H1 (cell line): ENCODE measurements at regions not wholly inside any gene's neighbourhood (a gene's known extent, or its start where the extent isn't known, plus 50 kb on each side); places are given as distances from the start of the nearest gene placed in this dataset.

Experiments
- CTCF ChIA-PET: fragments of 300-600 bp; sonication (Branson Sonifier 250); formaldehyde crosslinking; loops from one replicate; lab custom pipeline; 2021; ENCODE audit not compliant: partially characterized antibody; lab: Charles Lee
- POLR2A ChIA-PET: fragments of 300-600 bp; sonication (Branson Sonifier 250); formaldehyde crosslinking; loops from one replicate; lab custom pipeline; 2021; ENCODE audit warnings: inconsistent platforms; ENCODE audit not compliant: partially characterized antibody; lab: Charles Lee
- DNase-seq, 2 experiments: peaks; one replicate each; pipeline versions ENCODE4 v3.0.0 to v3.0.0-alpha.2; 2010 to 2022; ENCODE audit warnings: low spot score in 2 of 2, low read depth in 1 of 2, mixed read lengths in 1 of 2
- FAIRE-seq: peaks from 2 replicates; lab custom pipeline; 2011; peaks lifted over from hg19 to GRCh38; lab: Jason Lieb, UNC
- H2AFZ ChIP-seq: 2 replicates; pipeline ENCODE4 v1.8.1; 2012; ENCODE audit warnings: low read length, inconsistent platforms
- H2AK5ac ChIP-seq: 2 replicates; pipeline ENCODE4 v1.6.1; 2013; ENCODE audit warnings: low read depth, low read length
- H2BK120ac ChIP-seq: replicated peaks from 2 replicates; pipeline ENCODE3; 2013; ENCODE audit warnings: low read depth, low read length, inconsistent platforms
- H2BK12ac ChIP-seq: 2 replicates; pipeline ENCODE4 v1.6.1; 2013; ENCODE audit warnings: low read depth, low read length
- H2BK15ac ChIP-seq: 2 replicates; pipeline ENCODE4 v1.6.1; 2013; ENCODE audit warnings: low read length
- H2BK20ac ChIP-seq: 2 replicates; pipeline ENCODE4 v1.6.1; 2013; ENCODE audit warnings: low read length
- H2BK5ac ChIP-seq: 2 replicates; pipeline ENCODE4 v1.6.1; 2013; ENCODE audit warnings: low read depth, low read length
- H3K14ac ChIP-seq: 2 replicates; pipeline ENCODE4 v1.6.1; 2013; ENCODE audit warnings: inconsistent platforms; ENCODE audit not compliant: insufficient read length
- H3K18ac ChIP-seq: 2 replicates; pipeline ENCODE4 v1.6.1; 2013; ENCODE audit warnings: low read length; ENCODE audit errors: extremely low read depth
- H3K23ac ChIP-seq: 2 replicates; pipeline ENCODE4 v1.6.1; 2013; ENCODE audit warnings: inconsistent platforms; ENCODE audit not compliant: insufficient read length
- H3K23me2 ChIP-seq: 2 replicates; pipeline ENCODE4 v1.6.1; 2013; ENCODE audit warnings: low read depth, low read length
- H3K27ac ChIP-seq: 2 replicates; pipeline ENCODE4 v1.6.1; 2011; ENCODE audit warnings: low read depth, low read length, inconsistent platforms
- H3K27me3 ChIP-seq, 4 experiments: replicated peaks in 1 of 4; 1 replicate in 1 of 4; 2 replicates in 3 of 4; pipeline versions ENCODE4 v1.6.1 to v1.8.1; 2011 to 2013; ENCODE audit warnings: low read length in 3 of 4, mild to moderate bottlenecking in 3 of 4, inconsistent platforms in 2 of 4, mixed read lengths in 2 of 4, moderate library complexity in 1 of 4; ENCODE audit not compliant: control insufficient read depth in 3 of 4, insufficient read depth in 3 of 4; ENCODE audit errors: extremely low read depth in 1 of 4
- H3K36me3 ChIP-seq, 4 experiments: 2 replicates each; pipeline versions ENCODE4 v1.6.1 to v1.8.1; 2011 to 2013; ENCODE audit warnings: mild to moderate bottlenecking in 4 of 4, low read length in 3 of 4, moderate library complexity in 2 of 4, control low read depth in 1 of 4, inconsistent platforms in 1 of 4; ENCODE audit not compliant: insufficient read depth in 4 of 4, control insufficient read depth in 2 of 4
- H3K4ac ChIP-seq: replicated peaks from 2 replicates; pipeline ENCODE3; 2013; ENCODE audit warnings: low read length, low read depth, mixed read lengths, inconsistent platforms; ENCODE audit not compliant: insufficient read length
- H3K4me1 ChIP-seq, 4 experiments: replicated peaks in 1 of 4; 1 replicate in 1 of 4; 2 replicates in 3 of 4; pipeline versions ENCODE4 v1.6.1 to v1.8.1; 2011 to 2013; ENCODE audit warnings: low read length in 3 of 4, inconsistent platforms in 2 of 4, mixed read lengths in 1 of 4; ENCODE audit not compliant: insufficient read depth in 4 of 4, control insufficient read depth in 3 of 4
- H3K4me2 ChIP-seq, 2 experiments: 2 replicates each; pipeline versions ENCODE4 v1.6.1 to v1.8.1; 2011 to 2013; ENCODE audit warnings: low read depth in 2 of 2, low read length in 2 of 2, control low read depth in 1 of 2, inconsistent platforms in 1 of 2, mild to moderate bottlenecking in 1 of 2; ENCODE audit not compliant: insufficient read depth in 1 of 2
- H3K4me3 ChIP-seq, 4 experiments: fragments of 200-600, 300-600 bp in 1 of 4; sonication (generic), shearing (Covaris generic), sonication (Bioruptor Twin) in 1 of 4; 2 replicates each; pipeline versions ENCODE4 v1.5.1 to v1.8.1; 2011 to 2016; ENCODE audit warnings: low read length in 4 of 4, low read depth in 3 of 4, control low read depth in 2 of 4, inconsistent platforms in 2 of 4, mild to moderate bottlenecking in 2 of 4, mixed read lengths in 1 of 4, moderate library complexity in 1 of 4; ENCODE audit not compliant: insufficient read depth in 2 of 4; ENCODE audit errors: extremely low read depth in 1 of 4
- H3K56ac ChIP-seq: replicated peaks from 2 replicates; pipeline ENCODE3; 2013; ENCODE audit warnings: low read depth, mild to moderate bottlenecking, mixed read lengths, low read length, inconsistent platforms; ENCODE audit not compliant: insufficient read length
- H3K79me1 ChIP-seq: 2 replicates; pipeline ENCODE4 v1.6.1; 2013; ENCODE audit warnings: low read depth, low read length, control low read depth
- H3K79me2 ChIP-seq, 2 experiments: 2 replicates each; pipeline versions ENCODE4 v1.6.1 to v1.8.1; 2012 to 2013; ENCODE audit warnings: low read length in 2 of 2, mild to moderate bottlenecking in 2 of 2, inconsistent platforms in 1 of 2; ENCODE audit not compliant: insufficient read depth in 2 of 2, control insufficient read depth in 1 of 2
- H3K9ac ChIP-seq, 4 experiments: replicated peaks in 1 of 4; 1 replicate in 1 of 4; 2 replicates in 3 of 4; pipeline versions ENCODE4 v1.6.1 to v1.8.1; 2011 to 2013; ENCODE audit warnings: low read depth in 3 of 4, low read length in 3 of 4, control low read depth in 2 of 4, mild to moderate bottlenecking in 2 of 4, moderate library complexity in 2 of 4, inconsistent platforms in 1 of 4; ENCODE audit errors: extremely low read depth in 1 of 4
- H3K9me3 ChIP-seq, 2 experiments: 2 replicates each; pipeline versions ENCODE4 v1.6.1 to v1.8.1; 2012 to 2013; ENCODE audit warnings: mild to moderate bottlenecking in 2 of 2, moderate library complexity in 2 of 2, control low read depth in 1 of 2, inconsistent platforms in 1 of 2, low read depth in 1 of 2, low read length in 1 of 2, mixed read lengths in 1 of 2; ENCODE audit not compliant: insufficient read depth in 2 of 2
- H4K20me1 ChIP-seq, 2 experiments: replicated peaks in 1 of 2; 2 replicates each; pipeline versions ENCODE3 to v1.8.1; 2011 to 2013; ENCODE audit warnings: inconsistent platforms in 2 of 2, low read length in 2 of 2, mild to moderate bottlenecking in 1 of 2; ENCODE audit not compliant: insufficient read depth in 2 of 2, control insufficient read depth in 1 of 2
- H4K5ac ChIP-seq: 2 replicates; pipeline ENCODE4 v1.6.1; 2013; ENCODE audit warnings: low read length, low read depth, mixed read lengths, inconsistent platforms; ENCODE audit not compliant: insufficient read length
- H4K8ac ChIP-seq: 2 replicates; pipeline ENCODE4 v1.8.0; 2013; ENCODE audit warnings: mild to moderate bottlenecking, moderate library complexity, low read length, inconsistent platforms; ENCODE audit not compliant: insufficient read depth; ENCODE audit errors: extremely low read depth
- H4K91ac ChIP-seq: replicated peaks from 2 replicates; pipeline ENCODE3; 2013; ENCODE audit warnings: low read length, mixed read lengths, inconsistent platforms; ENCODE audit not compliant: insufficient read length
- KDM5A ChIP-seq: fragments of 200-600 bp; IDR thresholded peaks from 2 replicates; pipeline ENCODE4 v1.7.1; 2012; ENCODE audit warnings: mild to moderate bottlenecking, low read length, inconsistent platforms, mixed read lengths
- WGBS, 2 experiments: shearing (Covaris generic) in 1 of 2; methylation state at CpG; one replicate each; pipeline versions ENCODE4 v1.1.6 to v1.1.7; 2013 to 2015; ENCODE audit warnings: low lambda C conversion rate in 2 of 2, mixed read lengths in 2 of 2, inconsistent platforms in 1 of 2, low coverage in 1 of 2, missing lambda C conversion rate in 1 of 2; ENCODE audit not compliant: insufficient replicate concordance in 2 of 2, insufficient coverage in 1 of 2, insufficient read length in 1 of 2; ENCODE audit errors: extremely low coverage in 1 of 2, missing lambda C conversion rate in 1 of 2; 5-methylcytosine and 5-hydroxymethylcytosine counted together

DNA sequence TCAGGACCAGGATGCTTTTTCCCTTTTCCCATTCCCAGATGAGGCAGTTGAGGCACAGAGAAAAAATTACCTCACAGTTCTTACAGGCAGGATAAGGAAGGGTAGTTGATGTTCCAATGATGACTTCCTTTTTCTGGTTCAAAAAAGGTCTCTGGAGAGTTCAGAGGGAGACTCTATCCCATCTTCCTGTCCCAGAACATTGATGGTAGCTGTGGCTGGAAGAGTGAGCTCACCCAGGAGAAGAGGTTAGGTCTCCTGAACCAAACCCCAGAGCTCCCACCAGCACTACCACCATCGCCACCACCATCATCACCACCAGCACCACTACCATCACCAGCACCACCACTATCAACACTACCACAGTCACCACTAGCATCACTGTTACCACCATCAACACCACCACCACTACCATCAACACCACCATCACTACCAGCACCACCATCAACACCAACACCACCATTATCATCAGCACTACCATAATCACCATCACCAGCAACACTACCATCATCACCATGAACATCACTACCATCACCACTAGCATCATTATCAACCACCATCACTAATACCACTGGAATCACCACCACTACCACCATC is 105.5 kb upstream of the RUNX3 start:
- FAIRE-seq: no peak

More for the DNA sequence above, 105.5 kb upstream of the RUNX3 start:
- no peak overlapping the region for H3K4me2 ChIP-seq
- H4K20me1 ChIP-seq: peaks cover 0 to 7% of the 10 kb centered on the region in 2 experiments
- H3K4me3 ChIP-seq: no peak overlapping the region
- peak overlapping the region; percentile 55 for H4K91ac ChIP-seq
- H3K4ac ChIP-seq: peak overlapping the region; percentile 57
- H2BK12ac ChIP-seq: no peak overlapping the region
- H3K27me3 ChIP-seq: no peaks in the 10 kb centered on the region
- no peak overlapping the region for H2AFZ ChIP-seq
- H2AK5ac ChIP-seq: peak overlapping the region; percentile 93; the same call in 1 of the 2 replicates
- no peak overlapping the region for H3K27ac ChIP-seq
- H3K23ac ChIP-seq: no peak overlapping the region
- H3K79me1 ChIP-seq: no peaks in the 10 kb centered on the region
- no peak overlapping the region for H2BK5ac ChIP-seq
- peaks cover 0 to 3% (median under 1%) of the 10 kb centered on the region in 4 experiments; a peak in 2 of 7 replicates for H3K4me1 ChIP-seq
- H3K23me2 ChIP-seq: peaks cover 9% of the 10 kb centered on the region
- POLR2A ChIA-PET: no interaction called here
- no peak overlapping the region for H3K9ac ChIP-seq
- no peak for TF ChIP-seq KDM5A
- TF ChIP-seq, all 59 proteins: peak for 0
- H3K56ac ChIP-seq: peak overlapping the region; percentile 75
- H2BK20ac ChIP-seq: 0 out of 2 replicates have a peak overlapping the region, but pooled peaks have one; percentile 22
- 78% methylated on average over 1 of the region's 1 CpG; no CpG with 5 or more reads in 1 of the 2 experiments for WGBS, 2 experiments
- no peaks in the 10 kb centered on the region for H3K36me3 ChIP-seq
- CTCF ChIA-PET: interaction anchor here (0.8 to 5.3 kb wide), 12 partner anchors 10 to 103 kb away, joined by 3 to 59 read pairs (median 22); no protein-coding TSS in a partner anchor
- no peak overlapping the region for H3K18ac ChIP-seq
- 0 out of 2 replicates have a peak overlapping the region, but pooled peaks have one; percentile 13 for H2BK15ac ChIP-seq
- H3K9me3 ChIP-seq: no peaks in the 10 kb centered on the region
- no peak overlapping the region for H3K14ac ChIP-seq
- no peak overlapping the region for H4K8ac ChIP-seq
- H2BK120ac ChIP-seq: no peak overlapping the region
- DNase-seq: no peak
- H4K5ac ChIP-seq: no peak overlapping the region
- H3K79me2 ChIP-seq: no peaks in the 10 kb centered on the region
